Activated T-cell treated with anti-CD3 and anti-CD28 coated beads for 24 hours (primary cell): ENCODE measurements at regions not wholly inside any gene's neighbourhood (a gene's known extent, or its start where the extent isn't known, plus 50 kb on each side); places are given as distances from the start of the nearest gene placed in this dataset.

Source experiments
- DNase-seq: peaks from one replicate; pipeline ENCODE4 v3.0.0-alpha.2; 2020; ENCODE audit warnings: low read depth

DNA sequence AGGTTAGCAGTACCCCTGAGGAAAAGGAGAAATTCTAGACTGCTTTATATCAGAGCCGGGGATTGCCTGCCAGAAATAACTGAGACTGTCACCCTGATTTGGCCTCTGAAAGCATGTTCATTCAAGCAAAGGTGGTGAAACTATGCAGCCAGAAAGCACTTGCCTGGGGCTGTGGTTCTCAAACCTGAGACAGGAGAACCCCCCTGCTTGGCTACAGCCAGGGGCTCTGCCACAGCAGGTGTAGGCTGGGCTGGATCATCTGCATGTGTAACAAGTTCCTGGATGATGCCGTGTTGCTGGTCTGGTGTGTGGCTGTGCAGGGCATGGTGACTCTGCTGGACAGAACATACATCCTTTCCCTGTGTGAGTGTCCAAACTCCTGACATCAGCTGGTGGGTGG lies 157.8 kb downstream of the NXNL2 start:
- no peak for DNase-seq

DNA sequence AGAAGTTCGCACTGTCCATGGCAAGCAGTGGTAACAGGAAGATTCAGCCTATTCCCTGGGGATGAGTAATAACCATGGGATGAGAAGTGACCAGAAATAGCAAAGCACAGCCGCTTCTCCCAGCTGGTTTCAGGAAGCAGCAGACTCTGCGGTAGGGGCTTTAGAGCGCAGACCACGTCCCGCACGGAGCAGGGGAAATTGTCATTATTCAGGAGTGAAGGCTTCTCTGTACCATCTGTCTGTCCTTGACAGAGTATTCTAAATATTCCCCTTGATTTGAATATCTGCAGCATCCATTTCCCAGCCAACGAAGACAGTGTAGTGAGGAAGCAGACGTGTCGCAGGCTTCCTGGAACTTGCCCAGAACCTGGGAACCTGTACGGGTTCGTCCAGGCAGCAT lies 159.6 kb downstream of the NXNL2 start:
- DNase-seq, result no peak

DNA sequence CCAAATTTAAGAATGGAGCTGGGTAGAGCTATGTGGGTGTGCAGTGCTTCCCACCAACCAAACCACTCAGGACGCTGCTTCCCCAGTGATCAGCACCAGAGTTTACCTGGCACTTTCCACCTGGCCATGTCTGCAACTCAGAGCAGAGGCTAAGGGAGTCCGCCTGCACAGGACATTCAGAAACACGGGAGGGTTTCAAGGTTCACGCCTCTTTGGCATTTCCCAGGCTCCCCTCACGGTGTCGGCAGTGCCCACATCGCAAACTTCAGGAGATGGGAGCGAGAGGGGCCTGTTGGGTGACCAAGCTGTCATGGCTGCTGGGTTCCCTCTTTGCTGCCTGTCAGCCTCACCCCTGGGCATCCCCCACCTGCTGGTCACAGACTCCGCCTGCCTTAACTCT lies 161.5 kb downstream of the NXNL2 start:
- DNase-seq, result no peak

DNA sequence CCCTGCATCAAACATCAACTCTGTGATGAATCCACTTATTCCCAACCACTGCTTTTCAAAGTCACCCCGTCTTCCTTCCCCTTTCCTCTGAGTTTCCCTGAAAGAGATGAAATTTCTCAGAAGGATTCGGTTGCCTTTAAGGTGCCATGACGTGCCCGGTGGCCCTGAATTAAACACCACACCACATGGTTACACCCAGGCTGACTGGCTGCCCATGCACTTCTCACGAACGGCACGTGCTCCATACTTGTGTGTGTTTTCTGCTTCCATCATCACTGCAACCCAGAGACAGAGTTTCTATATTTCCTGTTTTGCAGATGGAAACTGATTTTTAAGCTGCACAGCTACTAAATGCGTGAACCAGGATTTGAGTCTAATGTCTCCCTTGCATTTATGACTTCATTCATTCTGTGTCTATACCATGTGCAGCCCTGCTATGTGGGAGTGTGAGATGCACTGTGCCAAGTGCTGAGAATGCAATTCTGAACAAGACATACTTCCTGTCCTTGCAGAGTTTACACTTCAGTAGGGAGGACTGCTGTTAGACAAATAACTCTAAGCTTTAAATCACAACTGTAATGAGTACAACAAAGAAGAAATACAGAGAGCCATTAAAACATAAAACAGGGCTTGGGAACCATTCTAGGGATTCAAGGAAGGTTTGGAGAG lies 162.9 kb downstream of the NXNL2 start:
- no peak for DNase-seq

DNA sequence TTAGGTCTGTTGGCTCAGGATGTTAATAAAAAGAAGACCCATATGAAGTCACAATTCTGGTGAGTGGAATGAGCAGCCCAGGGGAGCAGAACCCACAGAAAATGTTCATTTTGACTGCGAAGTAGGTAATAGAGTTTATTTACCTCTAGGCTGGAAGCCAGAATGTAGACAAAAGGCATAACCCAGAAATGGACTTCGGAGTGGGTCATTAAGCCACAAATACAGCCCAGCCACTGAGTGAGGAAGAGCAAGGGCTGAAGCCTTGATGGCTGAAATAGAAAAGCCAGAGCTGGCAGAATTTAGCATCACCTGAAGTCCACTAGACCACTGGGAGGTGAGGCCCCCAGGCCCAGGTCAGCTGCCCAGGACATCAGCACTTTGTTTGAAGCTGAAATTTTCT lies 168.0 kb downstream of the NXNL2 start:
- DNase-seq, result no peak

DNA sequence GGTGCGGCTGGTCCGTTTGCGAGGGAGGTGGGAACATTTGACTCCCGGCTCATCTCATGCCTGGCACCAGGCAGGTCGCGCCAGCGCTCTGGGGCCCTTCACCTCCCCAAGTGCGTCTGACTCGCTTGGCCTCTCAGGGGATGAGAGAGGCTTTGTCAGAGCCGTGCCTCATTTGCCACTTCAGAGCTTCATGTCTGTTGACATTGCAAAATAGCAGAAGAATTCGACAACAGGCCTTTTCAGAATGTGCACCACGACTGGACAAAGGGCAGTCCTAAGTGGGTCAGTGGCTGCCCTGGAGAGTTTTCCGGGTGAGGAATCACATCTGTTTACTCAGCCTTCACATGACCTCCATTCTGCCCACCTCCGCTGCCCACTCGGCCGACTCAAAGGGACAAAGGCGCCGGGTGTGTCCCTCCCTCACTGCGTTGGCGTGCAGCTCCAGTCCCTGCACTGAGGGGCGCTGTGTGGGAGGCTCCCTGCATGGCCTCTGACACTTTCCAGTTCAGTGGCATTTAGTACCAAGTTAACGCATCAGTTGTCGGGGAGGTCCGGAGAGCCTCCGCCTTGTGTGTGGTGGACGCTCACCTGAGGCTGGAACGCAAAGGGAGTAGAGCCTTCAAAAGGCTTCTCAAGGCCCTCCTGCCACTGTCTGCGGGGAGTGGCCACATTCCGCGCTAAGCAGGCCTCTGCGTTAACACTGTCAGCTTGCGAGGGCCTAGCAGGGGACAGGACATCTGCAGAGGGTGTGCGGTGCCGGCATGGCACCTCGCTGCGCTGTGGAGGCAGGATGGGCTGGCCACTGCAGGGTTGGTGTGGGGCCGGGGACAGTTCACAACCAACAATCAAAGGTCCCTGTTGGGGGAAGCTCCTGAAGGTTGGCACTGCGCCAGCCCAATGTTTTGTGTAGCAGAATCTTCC lies 171.5 kb downstream of the NXNL2 start:
- no peak for DNase-seq

DNA sequence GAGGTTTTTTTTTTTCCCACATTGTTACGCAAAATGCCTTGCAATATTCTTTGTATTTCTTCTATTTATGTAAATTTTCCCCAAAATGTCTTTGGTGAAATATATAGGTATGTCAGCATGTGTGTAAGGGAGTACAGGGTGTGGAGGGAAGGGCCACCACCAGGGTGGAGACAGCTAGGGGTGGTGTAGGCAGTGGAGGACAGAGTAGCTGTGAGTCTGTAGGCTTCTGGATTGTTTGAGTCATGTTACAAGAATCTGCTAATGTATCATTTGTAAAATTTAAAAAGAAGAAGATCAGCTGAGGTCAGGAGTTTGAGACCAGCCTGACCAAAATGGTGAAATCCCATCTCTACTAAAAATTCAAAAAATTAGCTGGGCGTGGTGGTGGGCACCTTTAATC lies 175.5 kb downstream of the NXNL2 start:
- DNase-seq, result no peak

DNA sequence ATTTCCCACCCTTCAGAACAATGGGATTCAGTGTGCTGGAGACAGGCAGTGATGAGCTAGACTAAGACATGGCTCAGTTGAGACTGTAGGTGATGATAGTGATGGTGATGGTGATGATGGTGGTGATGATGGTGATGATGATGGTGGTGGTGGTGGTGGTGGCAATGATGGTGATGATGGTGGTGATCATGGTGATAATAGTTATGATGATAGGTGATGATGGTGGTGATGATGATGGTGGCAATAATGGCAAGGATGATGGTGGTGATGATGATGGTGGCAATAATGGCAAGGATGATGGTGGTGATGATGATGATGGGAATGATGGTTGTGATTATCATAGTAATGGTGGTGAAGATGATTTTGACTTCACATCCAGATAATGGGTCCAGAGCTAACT lies 176.7 kb downstream of the NXNL2 start:
- no peak for DNase-seq

DNA sequence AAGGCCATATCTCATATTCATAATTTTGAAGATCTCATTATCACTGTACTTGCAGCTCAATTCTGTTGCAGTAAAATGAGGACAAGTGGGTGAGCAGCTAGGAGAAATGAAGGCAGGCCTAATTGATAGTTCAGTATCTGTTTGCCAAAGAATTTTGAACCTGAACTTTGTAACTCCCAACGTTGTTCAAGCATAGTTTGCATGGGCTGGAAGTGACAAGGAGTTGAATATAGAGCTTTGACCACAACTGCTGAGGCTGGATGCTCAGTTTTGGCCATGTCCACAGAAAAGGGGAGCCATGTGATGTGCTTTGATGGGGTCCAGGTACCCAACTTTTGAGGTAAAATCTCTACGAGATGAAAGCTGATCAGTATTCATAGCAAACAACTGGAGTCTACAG lies 177.5 kb downstream of the NXNL2 start:
- no peak for DNase-seq

DNA sequence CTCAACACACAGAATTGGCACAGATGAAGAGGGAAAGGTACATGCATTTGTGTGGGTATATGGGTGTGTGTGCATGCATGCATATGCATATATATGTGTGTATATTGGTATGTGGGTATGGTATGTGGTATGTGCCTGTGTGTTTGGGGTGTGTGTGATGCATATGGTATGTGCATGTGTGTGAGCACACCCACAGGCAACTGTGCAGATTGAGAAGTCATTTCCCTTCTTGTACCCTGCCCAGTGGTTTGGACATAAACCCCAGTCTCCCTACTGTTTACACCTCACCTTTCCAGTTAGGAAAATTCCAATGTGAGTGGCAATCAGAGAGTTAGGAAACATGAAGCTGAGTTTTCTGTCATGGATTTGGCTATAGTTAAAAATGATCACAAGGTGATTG lies 178.0 kb downstream of the NXNL2 start:
- DNase-seq, result no peak

DNA sequence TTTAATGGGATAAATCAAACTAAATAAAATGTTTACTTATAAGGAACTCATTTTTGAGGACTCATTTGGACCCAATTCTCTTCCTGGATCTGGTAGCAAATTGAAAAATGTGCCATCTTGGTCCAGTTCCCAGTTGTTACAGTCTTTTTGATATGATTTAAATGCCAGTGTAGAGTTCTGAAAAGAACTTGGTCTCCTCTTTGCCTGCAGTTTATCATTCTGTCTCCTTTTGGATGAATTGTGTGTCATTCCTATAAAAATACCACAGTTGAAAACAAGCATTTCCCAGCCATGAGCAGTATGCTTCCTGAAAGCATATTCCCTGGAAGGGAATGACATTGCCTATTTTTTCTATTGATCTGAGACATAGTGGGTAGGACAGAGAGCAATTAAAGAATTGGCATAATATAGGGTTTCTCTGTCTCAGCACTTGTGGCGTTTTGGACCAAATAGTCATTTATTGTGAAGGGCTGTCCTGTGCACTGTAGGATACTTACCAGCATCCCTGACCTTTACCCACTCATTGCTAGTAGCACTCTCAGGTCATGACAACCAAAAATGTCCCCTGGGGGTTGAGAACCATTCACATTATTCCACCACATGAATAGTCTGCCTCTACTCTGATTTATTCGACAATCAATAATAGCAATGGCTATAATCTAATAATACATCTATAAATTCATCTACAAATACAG lies 181.8 kb downstream of the NXNL2 start:
- no peak for DNase-seq

DNA sequence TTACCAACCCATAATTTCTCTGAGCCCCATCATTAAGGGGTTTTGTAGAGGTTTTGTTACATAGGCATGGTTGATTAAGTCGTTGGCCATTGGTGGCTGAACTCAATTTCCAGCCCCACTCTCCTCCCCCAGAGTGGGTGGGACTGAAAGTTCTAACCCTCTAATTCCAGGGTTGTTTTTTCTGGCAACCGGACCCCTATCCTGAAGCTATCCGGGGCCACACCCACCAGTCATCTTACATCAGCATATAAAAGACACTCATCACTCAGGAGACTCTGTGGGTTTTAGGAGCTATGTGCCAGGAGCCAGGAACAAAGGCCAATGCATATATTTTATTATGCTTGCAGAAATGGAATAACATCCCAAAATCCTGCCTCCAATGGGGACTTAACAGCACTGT lies 186.0 kb downstream of the NXNL2 start:
- DNase-seq, result no peak

DNA sequence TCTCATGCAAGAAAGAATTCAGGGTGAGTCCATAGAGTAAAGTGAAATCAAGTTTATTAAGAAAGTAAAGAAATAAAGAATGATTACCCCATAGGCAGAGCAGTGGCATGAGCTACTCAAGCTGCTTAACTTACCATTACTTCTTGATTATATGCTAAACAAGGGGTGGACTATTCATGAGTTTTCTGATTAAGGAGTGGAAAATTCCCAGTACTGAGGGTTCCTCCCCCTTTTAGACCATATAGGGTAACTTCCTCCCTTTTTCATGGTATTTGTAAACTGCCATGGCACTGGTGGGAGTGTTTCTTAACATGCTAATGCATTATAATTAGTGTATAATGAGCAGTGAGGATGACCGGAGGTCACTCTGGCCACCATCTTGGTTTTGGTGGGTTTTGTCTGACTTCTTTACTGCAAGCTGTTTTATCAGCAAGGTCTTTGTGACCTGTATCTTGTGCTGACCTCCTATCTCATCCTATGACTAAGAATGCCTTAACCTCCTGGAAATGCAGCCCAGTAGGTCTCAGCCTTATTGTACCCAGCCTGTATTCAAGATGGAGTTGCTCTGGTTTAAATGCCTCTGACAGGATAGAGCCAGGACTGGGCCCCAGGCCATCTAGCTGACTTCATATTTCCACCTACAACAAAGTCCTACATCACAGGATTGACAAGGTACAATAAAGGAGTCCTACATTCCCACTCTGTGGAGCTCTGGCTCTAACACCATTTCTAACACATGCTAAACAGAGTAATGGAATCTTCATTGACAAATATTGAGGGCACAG lies 186.7 kb downstream of the NXNL2 start:
- DNase-seq, result no peak

DNA sequence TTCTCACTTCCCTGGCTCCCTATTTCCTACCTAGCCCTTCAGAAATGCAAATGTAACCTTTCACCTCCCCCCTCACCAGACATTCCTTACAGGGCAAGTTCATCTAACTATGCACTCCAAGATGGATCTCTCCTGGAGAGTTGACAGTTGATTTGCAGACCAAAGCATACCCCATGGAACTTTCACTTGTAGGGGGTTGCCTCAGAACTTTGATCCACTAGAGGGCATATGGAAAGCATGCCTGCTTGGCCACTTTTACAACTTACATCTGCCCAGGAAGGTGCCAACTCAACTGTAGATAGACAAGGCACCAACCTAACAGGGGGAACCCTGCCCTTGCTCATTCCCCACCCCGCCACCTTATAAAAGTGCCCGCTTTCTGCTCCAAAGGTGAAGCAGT lies 187.8 kb downstream of the NXNL2 start:
- DNase-seq, result no peak

DNA sequence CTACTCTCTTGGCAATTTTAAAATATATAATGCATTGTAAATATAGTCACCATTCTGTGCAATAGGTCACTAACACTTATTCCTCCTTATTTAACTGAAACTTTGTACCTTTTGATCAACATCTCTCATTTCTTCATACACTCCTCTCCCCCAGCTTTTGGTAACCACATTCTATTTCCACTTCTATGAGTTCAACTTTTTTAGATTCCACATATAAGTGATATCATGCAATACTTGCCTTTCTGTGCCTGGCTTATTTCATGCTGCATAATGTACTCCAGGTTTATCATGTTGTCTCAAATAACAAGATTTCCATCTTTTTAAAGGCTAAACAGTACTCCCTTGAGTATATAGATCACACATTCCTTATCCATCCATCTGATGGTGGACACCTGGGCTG lies 188.8 kb downstream of the NXNL2 start:
- DNase-seq, result no peak

DNA sequence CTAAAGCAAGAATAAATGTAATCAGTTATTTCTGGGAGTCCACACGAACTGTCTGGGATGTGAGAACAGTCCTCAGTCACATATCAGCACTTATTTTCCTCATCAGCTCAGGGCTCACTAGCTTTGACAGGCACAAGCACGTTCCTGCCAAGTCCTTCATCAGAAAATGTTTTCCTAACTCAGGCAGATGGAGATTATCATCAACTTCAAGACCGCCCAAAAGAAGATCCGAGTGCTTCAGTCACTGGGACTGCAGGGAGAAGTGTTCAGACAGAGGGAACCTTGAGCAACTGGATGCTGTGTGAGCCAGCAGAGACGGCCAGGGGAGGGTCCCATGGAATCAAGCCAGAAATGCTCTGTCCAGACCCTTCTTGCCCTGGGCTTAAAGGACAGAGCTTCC lies 189.4 kb downstream of the NXNL2 start:
- no peak for DNase-seq

DNA sequence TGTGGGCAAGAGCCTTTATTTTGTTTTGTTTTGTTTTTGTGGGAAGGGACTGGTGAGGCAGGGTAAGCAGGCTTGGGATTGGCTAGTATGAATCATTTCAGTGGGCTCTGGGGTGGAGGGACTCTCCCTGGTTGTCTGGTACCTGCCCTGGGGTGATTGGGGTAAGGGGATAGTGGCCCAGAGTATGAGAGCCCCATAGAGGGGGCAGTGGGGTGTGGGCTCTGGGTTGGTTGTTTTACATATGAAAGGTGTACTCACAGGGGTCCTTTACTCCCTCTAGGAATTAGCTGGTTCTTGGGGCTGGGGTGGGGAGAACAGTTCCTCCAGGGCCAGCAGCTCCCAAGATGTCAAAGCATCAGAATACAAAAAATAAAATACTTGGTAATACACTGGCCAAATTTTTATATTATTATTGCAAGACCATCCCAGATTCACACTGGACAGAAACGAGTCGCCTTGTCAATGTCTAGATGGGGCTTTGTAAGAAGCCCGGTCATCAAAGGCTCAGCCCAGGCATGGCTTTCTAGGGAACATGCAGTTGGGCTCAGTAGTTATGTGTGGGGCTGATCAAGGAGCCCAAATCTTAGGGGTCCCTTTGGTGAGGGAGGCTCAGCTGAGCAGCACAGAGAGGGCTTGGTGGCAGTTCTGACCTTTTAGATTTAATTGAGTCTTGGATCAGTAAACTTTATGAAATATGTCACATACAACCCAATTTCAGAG lies 190.5 kb downstream of the NXNL2 start:
- no peak for DNase-seq

DNA sequence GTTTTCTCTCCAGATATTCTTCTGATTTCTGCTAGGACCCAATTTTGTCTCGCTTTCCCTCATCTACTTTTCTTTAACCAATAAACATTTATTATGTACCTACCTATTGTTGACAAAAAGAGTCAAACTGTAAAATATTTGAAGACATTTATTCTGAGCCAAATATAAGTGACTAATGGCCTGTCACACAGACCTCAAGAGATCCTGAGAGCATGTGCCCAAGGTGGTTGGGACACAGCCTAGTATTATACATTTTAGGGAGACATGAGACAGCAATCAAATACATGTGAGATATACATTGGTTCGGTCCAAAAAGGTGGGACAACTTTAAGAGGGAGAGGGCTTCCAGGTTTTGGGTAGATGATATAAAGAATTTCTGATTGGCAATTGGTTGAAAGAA lies 191.8 kb downstream of the NXNL2 start:
- no peak for DNase-seq

DNA sequence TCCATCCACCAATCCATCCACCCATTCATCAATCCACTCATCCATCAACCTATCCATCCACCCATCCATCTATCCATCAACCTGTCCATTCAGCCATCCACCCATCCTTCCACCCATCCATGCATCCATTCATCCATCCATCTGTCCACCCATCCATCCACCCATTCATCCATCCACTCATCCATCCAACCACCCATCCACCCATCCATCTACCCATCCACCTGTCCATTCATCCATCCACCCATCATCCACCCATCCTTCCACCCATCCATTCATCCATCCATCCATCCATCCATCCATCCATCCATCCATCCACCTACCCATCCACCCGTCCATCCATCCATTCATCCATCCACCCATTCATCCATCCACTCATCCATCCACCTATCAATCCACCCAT lies 195.8 kb downstream of the NXNL2 start:
- no peak for DNase-seq

DNA sequence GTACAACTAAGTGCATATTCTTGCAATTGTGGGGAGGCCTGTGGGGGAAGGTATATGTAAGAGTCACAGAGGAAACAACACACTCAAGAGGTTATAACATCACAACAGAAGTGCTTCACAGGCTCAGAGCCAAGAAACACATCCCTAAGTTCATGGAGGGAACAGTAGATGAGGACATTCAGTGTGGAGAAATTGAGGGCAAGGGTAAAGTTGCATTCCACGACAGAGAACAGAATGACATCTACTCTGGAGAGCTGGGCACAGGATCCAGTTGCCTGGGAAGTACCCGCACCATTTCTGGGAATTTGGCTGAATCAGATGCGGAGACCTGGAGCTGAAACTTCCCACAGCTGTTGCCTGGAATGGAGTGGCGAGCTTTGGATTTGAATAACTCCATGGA lies 197.2 kb downstream of the NXNL2 start:
- DNase-seq, result no peak

DNA sequence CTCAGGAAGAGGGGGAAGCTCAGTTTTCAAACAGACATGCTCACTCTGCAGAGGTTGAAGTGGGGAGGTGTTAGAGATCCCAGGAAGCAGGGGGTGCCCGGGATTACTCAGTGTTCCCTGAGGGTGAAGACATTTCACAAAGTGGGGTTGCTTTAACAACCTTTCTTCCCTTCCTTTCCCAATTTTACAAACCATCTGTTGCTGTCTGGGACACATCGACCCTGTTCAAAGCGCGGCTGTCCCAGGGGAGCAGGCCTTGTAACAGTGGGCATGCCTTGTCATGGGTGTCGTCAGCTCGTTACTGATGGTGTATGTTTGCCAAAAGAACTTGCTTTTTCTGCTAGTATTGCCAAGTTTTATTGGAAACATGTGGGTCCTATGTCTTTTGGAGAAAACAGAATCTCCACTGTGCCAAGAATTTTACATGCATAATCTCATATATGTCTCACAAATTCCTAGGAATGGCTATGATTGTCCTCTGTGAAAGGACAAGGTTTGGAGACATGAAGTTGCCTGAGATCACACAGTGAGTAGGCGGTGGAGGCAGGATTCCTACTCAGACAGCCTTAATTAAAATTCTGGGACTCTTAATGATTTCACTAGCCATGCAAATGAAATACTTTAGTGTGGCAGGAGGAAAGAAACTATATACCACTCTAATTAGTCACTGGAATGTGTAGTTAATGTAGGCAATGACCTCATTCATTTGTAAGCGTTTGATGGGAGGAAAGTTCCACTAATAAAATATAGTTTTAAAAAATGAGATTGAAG lies 198.9 kb downstream of the NXNL2 start:
- DNase-seq, result no peak
